ENCODE measurements at regions not wholly inside any gene's neighbourhood (a gene's known extent, or its start where the extent isn't known, plus 50 kb on each side); places are given as distances from the start of the nearest gene placed in this dataset.
"Not testable (repeated sequence)": the region's sequence is repeated elsewhere in the genome, so short reads cannot be mapped to it uniquely, and the experiment has no call there.

DNA sequence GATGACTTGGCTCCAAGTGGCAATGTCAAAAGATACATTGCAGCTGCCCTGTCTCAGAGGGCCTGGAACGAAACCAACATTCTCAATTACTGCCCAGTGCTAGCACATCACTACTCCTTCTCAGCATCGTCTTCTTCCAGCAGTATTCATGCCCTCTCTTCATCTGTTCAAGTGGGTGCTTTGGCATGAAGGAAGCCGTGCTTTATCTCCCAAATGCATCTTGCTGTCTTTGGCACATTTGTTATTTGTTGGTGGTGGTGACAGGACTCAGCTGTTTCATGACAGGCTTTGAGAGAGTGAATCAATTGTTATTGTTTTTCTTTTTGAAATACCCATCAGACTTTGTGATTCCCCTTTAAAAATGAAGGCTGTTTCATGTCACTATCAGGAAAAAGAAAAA is 1506.4 kb downstream of the KHDRBS2 start:
- not testable (repeated sequence) for TF ChIP-seq EZH2 (IDR thresholded peaks at IDR 0.05; ENCODE audit: low read depth, low read length, severe bottlenecking); ASH2L (IDR thresholded peaks at IDR 0.05; ENCODE audit: low read length); TEAD4 (IDR thresholded peaks at IDR 0.05; ENCODE audit: low read depth, low read length); TAF1 (IDR thresholded peaks at IDR 0.05; ENCODE audit: low read depth, low read length); RAD21 (IDR thresholded peaks at IDR 0.05 in 1 of 2, conservative IDR thresholded peaks at IDR 0.05 in 1 of 2; ENCODE audit: low read depth in 2 of 2, low read length in 2 of 2); NRF1 (IDR thresholded peaks at IDR 0.05; ENCODE audit: low read depth, low read length); SIN3A (conservative IDR thresholded peaks at IDR 0.05 in 1 of 2, IDR thresholded peaks at IDR 0.05 in 1 of 2; ENCODE audit: low read depth in 1 of 2, low read length in 2 of 2); POLR2AphosphoS5 (IDR thresholded peaks at IDR 0.05; ENCODE audit: low read depth, low read length); TCF12 (IDR thresholded peaks at IDR 0.05; ENCODE audit: low read depth, low read length)
- TF ChIP-seq, protein P1, sequence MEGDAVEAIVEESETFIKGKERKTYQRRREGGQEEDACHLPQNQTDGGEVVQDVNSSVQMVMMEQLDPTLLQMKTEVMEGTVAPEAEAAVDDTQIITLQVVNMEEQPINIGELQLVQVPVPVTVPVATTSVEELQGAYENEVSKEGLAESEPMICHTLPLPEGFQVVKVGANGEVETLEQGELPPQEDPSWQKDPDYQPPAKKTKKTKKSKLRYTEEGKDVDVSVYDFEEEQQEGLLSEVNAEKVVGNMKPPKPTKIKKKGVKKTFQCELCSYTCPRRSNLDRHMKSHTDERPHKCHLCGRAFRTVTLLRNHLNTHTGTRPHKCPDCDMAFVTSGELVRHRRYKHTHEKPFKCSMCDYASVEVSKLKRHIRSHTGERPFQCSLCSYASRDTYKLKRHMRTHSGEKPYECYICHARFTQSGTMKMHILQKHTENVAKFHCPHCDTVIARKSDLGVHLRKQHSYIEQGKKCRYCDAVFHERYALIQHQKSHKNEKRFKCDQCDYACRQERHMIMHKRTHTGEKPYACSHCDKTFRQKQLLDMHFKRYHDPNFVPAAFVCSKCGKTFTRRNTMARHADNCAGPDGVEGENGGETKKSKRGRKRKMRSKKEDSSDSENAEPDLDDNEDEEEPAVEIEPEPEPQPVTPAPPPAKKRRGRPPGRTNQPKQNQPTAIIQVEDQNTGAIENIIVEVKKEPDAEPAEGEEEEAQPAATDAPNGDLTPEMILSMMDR (IDR thresholded peaks at IDR 0.05; ENCODE audit: control extremely low read depth in 1 of 3, insufficient read depth in 1 of 3, low read depth in 1 of 3, low read length in 3 of 3): not testable (repeated sequence)
- TF ChIP-seq, protein P2, sequence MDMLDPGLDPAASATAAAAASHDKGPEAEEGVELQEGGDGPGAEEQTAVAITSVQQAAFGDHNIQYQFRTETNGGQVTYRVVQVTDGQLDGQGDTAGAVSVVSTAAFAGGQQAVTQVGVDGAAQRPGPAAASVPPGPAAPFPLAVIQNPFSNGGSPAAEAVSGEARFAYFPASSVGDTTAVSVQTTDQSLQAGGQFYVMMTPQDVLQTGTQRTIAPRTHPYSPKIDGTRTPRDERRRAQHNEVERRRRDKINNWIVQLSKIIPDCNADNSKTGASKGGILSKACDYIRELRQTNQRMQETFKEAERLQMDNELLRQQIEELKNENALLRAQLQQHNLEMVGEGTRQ (IDR thresholded peaks at IDR 0.05; ENCODE audit: low read length): not testable (repeated sequence)

Measured in H1 (cell line).